Spleen (tissue), 7 donors: ENCODE measurements at regions not wholly inside any gene's neighbourhood (a gene's known extent, or its start where the extent isn't known, plus 50 kb on each side); places are given as distances from the start of the nearest gene placed in this dataset.

Experiments
- POLR2A ChIP-seq, 3 donors: fragments of 450-650 bp; IDR thresholded peaks; one replicate each; pipeline ENCODE4 v1.5.1; 2017; ENCODE audit warnings: antibody characterized with exemption in 3 of 3, mild to moderate bottlenecking in 1 of 3
- TF ChIP-seq, protein P1 (sequence below), 11 experiments: fragments of 200-600 bp in 7 of 11; fragments of 450-650 bp in 4 of 11; sonication (generic) in 4 of 11; IDR thresholded peaks in 8 of 11; conservative IDR thresholded peaks in 3 of 11; 1 replicate in 7 of 11; 2 replicates in 4 of 11; pipeline versions ENCODE4 v1.4.0 to v1.8.0; 2016 to 2021; ENCODE audit warnings: antibody characterized with exemption in 11 of 11, inconsistent platforms in 4 of 11, mild to moderate bottlenecking in 1 of 11
- donor health status: DM: no; HTN: no; CAD: no; lungs with moderate emphysema.
- donor health status: DM: no; HTN: no; CAD: no.
- donor health status: DM: no; HTN: no; CAD: no.

DNA sequence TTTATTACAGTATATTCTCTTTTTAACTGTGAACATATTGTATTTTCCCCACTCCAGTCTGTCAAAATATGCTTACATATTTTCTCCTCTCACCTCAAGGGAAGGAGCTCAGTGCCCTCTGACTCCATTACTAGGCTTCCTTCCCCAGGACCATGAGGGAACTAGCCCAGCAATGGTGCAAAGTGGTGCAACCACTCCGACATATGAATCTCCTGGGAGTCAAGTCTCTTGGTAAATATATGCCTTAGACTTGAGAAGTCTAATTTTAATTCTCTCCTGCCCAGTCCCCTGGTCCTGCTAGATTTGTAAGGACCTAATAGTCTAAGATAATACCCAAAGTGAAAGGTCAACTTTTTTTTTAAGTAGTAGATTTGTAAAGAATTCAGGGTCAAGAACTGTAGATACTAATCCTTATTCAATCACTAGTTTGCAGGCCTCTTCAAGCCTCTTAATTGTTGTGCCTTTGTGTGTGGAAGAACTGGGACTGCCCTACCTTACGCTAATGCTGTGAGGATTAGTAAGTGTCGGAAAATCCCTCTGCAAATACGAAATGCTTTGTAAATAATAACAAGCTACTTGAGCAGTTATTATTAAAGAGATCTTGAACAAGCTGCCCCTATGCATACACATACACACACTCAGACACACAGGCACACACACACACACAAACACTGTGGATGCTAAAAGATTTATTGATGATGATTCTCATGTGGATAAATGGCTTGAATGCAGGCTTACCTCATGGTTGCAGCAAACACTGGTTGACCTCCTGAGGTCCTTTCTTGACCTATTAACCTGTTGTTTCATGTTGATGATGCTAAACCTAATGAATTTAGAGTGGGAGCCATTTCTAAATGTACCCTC is 251.2 kb upstream of the PARD3B start:
- TF ChIP-seq, protein P1, sequence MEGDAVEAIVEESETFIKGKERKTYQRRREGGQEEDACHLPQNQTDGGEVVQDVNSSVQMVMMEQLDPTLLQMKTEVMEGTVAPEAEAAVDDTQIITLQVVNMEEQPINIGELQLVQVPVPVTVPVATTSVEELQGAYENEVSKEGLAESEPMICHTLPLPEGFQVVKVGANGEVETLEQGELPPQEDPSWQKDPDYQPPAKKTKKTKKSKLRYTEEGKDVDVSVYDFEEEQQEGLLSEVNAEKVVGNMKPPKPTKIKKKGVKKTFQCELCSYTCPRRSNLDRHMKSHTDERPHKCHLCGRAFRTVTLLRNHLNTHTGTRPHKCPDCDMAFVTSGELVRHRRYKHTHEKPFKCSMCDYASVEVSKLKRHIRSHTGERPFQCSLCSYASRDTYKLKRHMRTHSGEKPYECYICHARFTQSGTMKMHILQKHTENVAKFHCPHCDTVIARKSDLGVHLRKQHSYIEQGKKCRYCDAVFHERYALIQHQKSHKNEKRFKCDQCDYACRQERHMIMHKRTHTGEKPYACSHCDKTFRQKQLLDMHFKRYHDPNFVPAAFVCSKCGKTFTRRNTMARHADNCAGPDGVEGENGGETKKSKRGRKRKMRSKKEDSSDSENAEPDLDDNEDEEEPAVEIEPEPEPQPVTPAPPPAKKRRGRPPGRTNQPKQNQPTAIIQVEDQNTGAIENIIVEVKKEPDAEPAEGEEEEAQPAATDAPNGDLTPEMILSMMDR (IDR thresholded peaks at IDR 0.05 in 8 of 11, conservative IDR thresholded peaks at IDR 0.05 in 3 of 11), result no peak
- no peak for TF ChIP-seq POLR2A (IDR thresholded peaks at IDR 0.05)
